Neural crest cell (in vitro differentiated cells): ENCODE measurements at regions not wholly inside any gene's neighbourhood (a gene's known extent, or its start where the extent isn't known, plus 50 kb on each side); places are given as distances from the start of the nearest gene placed in this dataset.

Experiments
- DNase-seq: peaks from one replicate; pipeline ENCODE4 v3.0.0; 2021; ENCODE audit warnings: low read depth, mixed read lengths, low spot score
- H3K27ac Mint-ChIP-seq: one replicate; pipeline ENCODE4 v1.8.0; 2021; ENCODE audit warnings: mild to moderate bottlenecking, mixed read lengths; ENCODE audit not compliant: unreplicated experiment
- H3K27me3 Mint-ChIP-seq: 2 replicates; pipeline ENCODE4 v1.8.0; 2021; ENCODE audit warnings: low read depth, mild to moderate bottlenecking, mixed read lengths
- H3K36me3 Mint-ChIP-seq: 2 replicates; pipeline ENCODE4 v1.8.0; 2021; ENCODE audit warnings: low read depth, mild to moderate bottlenecking, mixed read lengths
- H3K4me1 Mint-ChIP-seq: 2 replicates; pipeline ENCODE4 v1.8.0; 2021; ENCODE audit warnings: mixed read lengths
- H3K4me3 Mint-ChIP-seq: one replicate; pipeline ENCODE4 v1.8.0; 2021; ENCODE audit warnings: mild to moderate bottlenecking, mixed read lengths
- H3K9me3 Mint-ChIP-seq: 2 replicates; pipeline ENCODE4 v1.8.0; 2021; ENCODE audit warnings: mixed read lengths
- TF ChIP-seq, protein P1 (sequence below): fragments of 200-600 bp; sonication (generic); conservative IDR thresholded peaks from 2 replicates; pipeline ENCODE4 v1.5.0; 2021; ENCODE audit warnings: antibody characterized with exemption, mild to moderate bottlenecking

DNA sequence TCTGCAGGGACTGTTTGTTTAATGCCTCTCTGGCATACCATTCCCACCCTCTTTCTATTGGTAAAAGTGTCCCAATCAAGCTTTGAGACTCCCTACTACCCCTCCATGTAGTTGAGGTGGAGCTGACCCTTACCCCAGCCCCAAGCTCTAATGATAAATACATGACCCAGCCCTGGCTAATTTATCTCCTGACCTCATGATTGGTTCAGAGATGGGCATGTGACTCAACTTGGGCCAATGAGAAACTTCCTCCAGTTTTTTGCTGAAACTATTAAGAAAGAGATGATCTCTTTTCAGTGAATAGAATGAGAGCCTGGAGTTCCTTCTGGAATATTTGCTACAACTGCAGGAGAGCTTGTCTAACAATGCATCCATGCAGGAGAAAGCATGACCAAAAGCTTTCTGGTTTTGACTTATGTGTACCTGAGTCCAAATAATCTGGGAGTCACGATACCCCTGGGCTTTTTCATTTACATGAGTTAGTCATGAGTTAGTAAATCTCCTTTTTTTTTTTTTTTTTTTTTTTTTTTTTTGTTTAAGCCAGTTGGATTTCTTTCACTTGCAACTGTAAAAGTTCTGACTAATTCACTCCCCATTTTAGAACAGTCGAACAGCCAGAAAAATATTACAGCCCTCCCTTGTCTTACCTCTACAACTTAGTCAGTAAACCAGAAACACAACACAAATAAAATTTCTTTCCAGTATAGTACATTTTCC, 66.5 kb upstream of the TLK1 start:
- Mint-ChIP-seq H3K27me3 (no peaks in the 10 kb centered on the region), H3K27ac (no peak overlapping the region), H3K9me3 (peaks cover 2% of the 10 kb centered on the region), H3K4me3 (no peak overlapping the region), H3K4me1 (no peaks in the 10 kb centered on the region), H3K36me3 (no peaks in the 10 kb centered on the region)
- TF ChIP-seq, protein P1, sequence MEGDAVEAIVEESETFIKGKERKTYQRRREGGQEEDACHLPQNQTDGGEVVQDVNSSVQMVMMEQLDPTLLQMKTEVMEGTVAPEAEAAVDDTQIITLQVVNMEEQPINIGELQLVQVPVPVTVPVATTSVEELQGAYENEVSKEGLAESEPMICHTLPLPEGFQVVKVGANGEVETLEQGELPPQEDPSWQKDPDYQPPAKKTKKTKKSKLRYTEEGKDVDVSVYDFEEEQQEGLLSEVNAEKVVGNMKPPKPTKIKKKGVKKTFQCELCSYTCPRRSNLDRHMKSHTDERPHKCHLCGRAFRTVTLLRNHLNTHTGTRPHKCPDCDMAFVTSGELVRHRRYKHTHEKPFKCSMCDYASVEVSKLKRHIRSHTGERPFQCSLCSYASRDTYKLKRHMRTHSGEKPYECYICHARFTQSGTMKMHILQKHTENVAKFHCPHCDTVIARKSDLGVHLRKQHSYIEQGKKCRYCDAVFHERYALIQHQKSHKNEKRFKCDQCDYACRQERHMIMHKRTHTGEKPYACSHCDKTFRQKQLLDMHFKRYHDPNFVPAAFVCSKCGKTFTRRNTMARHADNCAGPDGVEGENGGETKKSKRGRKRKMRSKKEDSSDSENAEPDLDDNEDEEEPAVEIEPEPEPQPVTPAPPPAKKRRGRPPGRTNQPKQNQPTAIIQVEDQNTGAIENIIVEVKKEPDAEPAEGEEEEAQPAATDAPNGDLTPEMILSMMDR: no peak
- DNase-seq: no peak

DNA sequence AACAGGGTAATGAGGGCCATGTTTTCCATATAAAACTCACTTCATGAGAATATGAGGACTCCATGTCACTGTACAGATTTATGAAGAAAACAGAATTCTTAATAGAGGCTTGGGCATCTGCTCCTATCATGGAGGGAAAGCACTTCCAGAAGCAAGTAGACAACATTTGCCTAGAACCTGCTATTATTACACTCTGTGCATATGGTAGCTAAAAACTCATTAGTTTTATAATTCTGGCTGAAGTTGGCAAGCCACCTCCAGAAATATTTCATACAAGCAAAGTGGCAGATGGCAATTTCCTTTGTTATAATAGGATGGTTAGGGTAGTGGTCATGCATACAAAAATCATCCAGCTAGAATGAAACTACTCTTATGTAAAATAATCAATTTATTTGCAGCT, 65.8 kb upstream of the TLK1 start:
- no peak for DNase-seq
- Mint-ChIP-seq H3K27ac (no peak overlapping the region), H3K27me3 (no peaks in the 10 kb centered on the region), H3K9me3 (peaks cover 2% of the 10 kb centered on the region), H3K4me3 (no peak overlapping the region), H3K4me1 (no peaks in the 10 kb centered on the region), H3K36me3 (no peaks in the 10 kb centered on the region)
- TF ChIP-seq, protein P1: no peak

DNA sequence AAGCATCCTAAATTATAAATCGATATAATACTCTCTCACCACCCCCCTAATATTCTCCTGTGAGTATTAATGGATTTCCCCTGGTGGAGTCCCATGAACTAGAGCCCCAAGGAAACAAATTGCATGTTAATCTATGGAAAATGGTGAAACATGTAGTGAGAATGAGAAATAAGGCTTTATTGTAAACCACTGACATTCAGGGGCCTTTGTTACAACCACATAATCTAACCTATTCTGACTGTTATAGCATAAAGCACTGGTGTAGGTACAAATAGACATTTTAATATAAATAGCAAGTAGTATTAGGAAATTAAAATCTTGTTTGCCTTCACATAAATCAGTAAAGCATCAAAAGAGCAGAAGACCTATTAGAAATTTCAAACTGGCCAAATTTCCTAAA, 65.3 kb upstream of the TLK1 start:
- Mint-ChIP-seq H3K4me1 (no peaks in the 10 kb centered on the region), H3K27ac (no peak overlapping the region), H3K4me3 (no peak overlapping the region), H3K27me3 (no peaks in the 10 kb centered on the region), H3K36me3 (no peaks in the 10 kb centered on the region), H3K9me3 (peaks cover 2% of the 10 kb centered on the region)
- DNase-seq: no peak
- TF ChIP-seq, protein P1: no peak

DNA sequence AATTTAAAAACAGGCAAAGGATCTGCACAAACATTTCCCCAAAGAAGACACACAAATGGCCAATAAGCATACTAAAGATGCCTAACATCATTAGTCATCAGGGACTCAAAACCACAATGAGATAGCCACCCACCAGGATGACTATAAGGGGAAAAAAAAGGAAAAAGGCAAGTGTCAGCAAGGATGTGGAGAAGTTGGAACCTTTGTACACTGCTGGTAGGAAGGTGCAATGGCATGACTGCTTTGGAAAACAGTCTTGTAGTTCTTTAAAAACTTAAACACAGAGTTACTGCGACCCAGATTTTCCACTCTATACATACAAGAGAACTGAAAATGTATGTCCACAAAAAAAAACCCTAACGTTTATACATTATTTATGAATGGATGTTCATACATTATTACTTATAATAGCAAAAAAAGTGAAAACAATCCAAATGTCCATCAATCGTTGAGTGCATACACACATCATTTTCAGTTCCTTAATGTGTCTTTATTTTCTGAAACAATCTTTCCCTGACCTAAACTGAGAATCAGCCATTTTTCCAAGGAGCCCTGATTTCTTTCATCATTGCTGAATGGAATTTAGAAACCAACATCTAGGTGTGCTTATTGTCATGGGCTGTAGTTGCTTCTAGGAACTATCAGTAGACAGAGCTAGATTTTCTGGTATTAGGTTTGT, 64.7 kb upstream of the TLK1 start:
- Mint-ChIP-seq H3K4me1 (no peaks in the 10 kb centered on the region), H3K4me3 (no peak overlapping the region), H3K9me3 (peaks cover 2% of the 10 kb centered on the region), H3K27ac (no peak overlapping the region), H3K36me3 (no peaks in the 10 kb centered on the region), H3K27me3 (no peaks in the 10 kb centered on the region)
- DNase-seq: no peak
- TF ChIP-seq, protein P1: no peak

DNA sequence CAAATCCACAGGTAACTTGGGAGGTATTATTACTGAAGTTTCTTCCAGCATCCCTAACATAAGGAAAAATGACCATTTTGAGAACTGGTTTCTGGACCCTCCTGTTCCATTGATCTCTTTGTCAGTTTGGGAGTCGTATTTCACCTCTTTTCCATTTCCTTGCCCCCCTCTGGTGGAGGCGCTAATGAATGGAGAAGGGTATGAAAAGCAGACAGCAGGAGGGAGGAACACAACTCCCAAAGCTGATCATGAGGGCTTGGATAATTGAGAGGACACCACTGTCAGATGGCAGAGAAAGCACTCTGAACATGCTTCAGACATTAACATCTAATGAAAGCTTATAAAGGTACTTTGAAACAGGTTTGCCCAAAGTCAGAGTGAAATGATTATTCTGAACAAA, 56.6 kb upstream of the TLK1 start:
- Mint-ChIP-seq H3K27me3 (no peaks in the 10 kb centered on the region), H3K36me3 (no peaks in the 10 kb centered on the region), H3K4me1 (peaks cover 8% of the 10 kb centered on the region), H3K27ac (no peak overlapping the region), H3K4me3 (no peak overlapping the region), H3K9me3 (peaks cover 7% of the 10 kb centered on the region)
- DNase-seq: no peak
- TF ChIP-seq, protein P1: no peak
